ENCODE measurements at regions not wholly inside any gene's neighbourhood (a gene's known extent, or its start where the extent isn't known, plus 50 kb on each side); places are given as distances from the start of the nearest gene placed in this dataset.

- no peaks in the 10 kb centered on the region for H3K79me2 ChIP-seq (ENCODE audit: low read depth)
- H3F3A ChIP-seq (ENCODE audit: low read depth): no peaks in the 10 kb centered on the region
- H4K20me1 ChIP-seq (ENCODE audit: low read depth): no peaks in the 10 kb centered on the region
- Mint-ChIP-seq H3K36me3 (no peaks in the 10 kb centered on the region), H3K9me3 (no peaks in the 10 kb centered on the region), H3K27me3 (ENCODE audit: insufficient read depth, low read depth) (peaks cover 8% of the 10 kb centered on the region), H3K4me3 (no peak overlapping the region), H3K4me1 (peaks cover 10% of the 10 kb centered on the region), H3K27ac (no peak overlapping the region)
- H3K27ac ChIP-seq: no peak overlapping the region
- H3K9me3 ChIP-seq (ENCODE audit: low read depth): no peaks in the 10 kb centered on the region
- H3K4me3 ChIP-seq: no peak overlapping the region
- no peak overlapping the region for H2AFZ ChIP-seq (replicated peaks)
- DNase-seq (ENCODE audit: low spot score): no peak
- H3K9ac ChIP-seq: no peak overlapping the region
- no peak for TF ChIP-seq EZH2phosphoT487 (IDR thresholded peaks at IDR 0.05)
- no peak for TF ChIP-seq CTCF (IDR thresholded peaks at IDR 0.05)
- no peak overlapping the region for H3K4me2 ChIP-seq
- H3K27me3 ChIP-seq: no peaks in the 10 kb centered on the region
- no peaks in the 10 kb centered on the region for H3K36me3 ChIP-seq
- no peaks in the 10 kb centered on the region for H3K4me1 ChIP-seq
Observed at GRCh38 chr13:40163066-40164000, 503.1 kb downstream of the FOXO1 start.

GRCh38 chr13:40164133-40164532 is 502.3 kb downstream of the FOXO1 start:
- no peak overlapping the region for H3K4me3 ChIP-seq
- H4K20me1 ChIP-seq (ENCODE audit: low read depth): no peaks in the 10 kb centered on the region
- DNase-seq (ENCODE audit: low spot score): no peak
- H3K27me3 ChIP-seq: no peaks in the 10 kb centered on the region
- H2AFZ ChIP-seq (replicated peaks): no peak overlapping the region
- H3K4me1 Mint-ChIP-seq: peaks cover 12% of the 10 kb centered on the region
- H3K27me3 Mint-ChIP-seq (ENCODE audit: insufficient read depth, low read depth): peaks cover 6% of the 10 kb centered on the region
- TF ChIP-seq EZH2phosphoT487 (IDR thresholded peaks at IDR 0.05) (no peak), CTCF (IDR thresholded peaks at IDR 0.05) (no peak), EZH2 (IDR thresholded peaks at IDR 0.05) (no peak)
- H3F3A ChIP-seq (ENCODE audit: low read depth): no peaks in the 10 kb centered on the region
- H3K9me3 Mint-ChIP-seq: no peaks in the 10 kb centered on the region
- H3K4me1 ChIP-seq: no peaks in the 10 kb centered on the region
- no peak overlapping the region for H3K4me3 Mint-ChIP-seq
- H3K27ac Mint-ChIP-seq: no peak overlapping the region
- H3K36me3 Mint-ChIP-seq: no peaks in the 10 kb centered on the region
- no peaks in the 10 kb centered on the region for H3K36me3 ChIP-seq
- no peak overlapping the region for H3K4me2 ChIP-seq
- no peak overlapping the region for H3K9ac ChIP-seq
- no peaks in the 10 kb centered on the region for H3K9me3 ChIP-seq (ENCODE audit: low read depth)
- H3K27ac ChIP-seq: no peak overlapping the region
- no peaks in the 10 kb centered on the region for H3K79me2 ChIP-seq (ENCODE audit: low read depth)

GRCh38 chr13:40165316-40165932 is 501.0 kb downstream of the FOXO1 start:
- no peak overlapping the region for H3K27ac Mint-ChIP-seq

More at GRCh38 chr13:40165316-40165932, 501.0 kb downstream of the FOXO1 start:
- no peak overlapping the region for H3K27ac ChIP-seq
- H3F3A ChIP-seq (ENCODE audit: low read depth): no peaks in the 10 kb centered on the region
- no peak for DNase-seq (ENCODE audit: low spot score)
- H3K9me3 Mint-ChIP-seq: no peaks in the 10 kb centered on the region
- no peak overlapping the region for H3K9ac ChIP-seq
- H3K4me3 ChIP-seq: no peak overlapping the region
- peaks cover 16% of the 10 kb centered on the region for H3K4me1 Mint-ChIP-seq
- H4K20me1 ChIP-seq (ENCODE audit: low read depth): no peaks in the 10 kb centered on the region
- no peaks in the 10 kb centered on the region for H3K36me3 Mint-ChIP-seq
- no peaks in the 10 kb centered on the region for H3K9me3 ChIP-seq (ENCODE audit: low read depth)
- no peaks in the 10 kb centered on the region for H3K79me2 ChIP-seq (ENCODE audit: low read depth)
- no peaks in the 10 kb centered on the region for H3K4me1 ChIP-seq
- H3K4me2 ChIP-seq: no peak overlapping the region
- H2AFZ ChIP-seq (replicated peaks): no peak overlapping the region
- no peaks in the 10 kb centered on the region for H3K36me3 ChIP-seq
- no peak overlapping the region for H3K4me3 Mint-ChIP-seq
- peaks cover 9% of the 10 kb centered on the region for H3K27me3 Mint-ChIP-seq (ENCODE audit: insufficient read depth, low read depth)
- H3K27me3 ChIP-seq: no peaks in the 10 kb centered on the region
- no peak for TF ChIP-seq CTCF (IDR thresholded peaks at IDR 0.05)
- TF ChIP-seq EZH2phosphoT487 (IDR thresholded peaks at IDR 0.05): no peak
- TF ChIP-seq EZH2 (IDR thresholded peaks at IDR 0.05): no peak
